A549 (cell line): ENCODE measurements at regions not wholly inside any gene's neighbourhood (a gene's known extent, or its start where the extent isn't known, plus 50 kb on each side); places are given as distances from the start of the nearest gene placed in this dataset.

Source experiments
- ATAC-seq, 2 experiments: fragments of 200-7000 bp in 1 of 2; fragments of >200 bp in 1 of 2; cut with Nextera tagmentation in 1 of 2; cut with Tn5 transposase in 1 of 2; 3 replicates each; pipeline versions ENCODE4 v1.8.0 to v1.9.1; 2018 to 2020; ENCODE audit warnings: mild to moderate bottlenecking in 1 of 2, moderate library complexity in 1 of 2
- CTCF ChIA-PET: fragments of 300-600 bp; sonication (Branson Sonifier 250); formaldehyde crosslinking; extraction: SDS; loops from one replicate; lab custom pipeline; 2021; ENCODE audit warnings: antibody characterized with exemption, inconsistent platforms; lab: Yijun Ruan, JAX
- POLR2A ChIA-PET: fragments of 350-600 bp; formaldehyde crosslinking; extraction: SDS; loops from one replicate; lab custom pipeline; 2021; ENCODE audit warnings: antibody characterized with exemption, inconsistent platforms; lab: Yijun Ruan, JAX
- DNase-seq, 2 experiments: peaks; one replicate each; pipeline versions ENCODE4 v3.0.0 to v3.0.0-alpha.2; 2011 to 2016; ENCODE audit warnings: low read depth in 1 of 2, low spot score in 1 of 2
- FAIRE-seq: peaks from 2 replicates; lab custom pipeline; 2011; peaks lifted over from hg19 to GRCh38; lab: Jason Lieb, UNC
- H3K27ac ChIP-seq, 2 experiments: fragments of >200 bp; sonication (Bioruptor Twin); formaldehyde crosslinking; 3 replicates each; pipeline ENCODE4 v1.5.1; 2016 to 2017
- H3K4me1 ChIP-seq: fragments of >200 bp; sonication (Bioruptor Twin); formaldehyde crosslinking; 3 replicates; pipeline ENCODE4 v1.6.1; 2016
- H3K4me2 ChIP-seq: fragments of >200 bp; sonication (Bioruptor Twin); formaldehyde crosslinking; 3 replicates; pipeline ENCODE4 v1.6.1; 2016
- H3K4me3 ChIP-seq: fragments of >200 bp; sonication (Bioruptor Twin); formaldehyde crosslinking; 3 replicates; pipeline ENCODE4 v1.5.1; 2016
- H3K9me3 ChIP-seq: fragments of >200 bp; sonication (Bioruptor Twin); formaldehyde crosslinking; 3 replicates; pipeline ENCODE4 v1.6.1; 2016
- CHD2 ChIP-seq: fragments of 150-350 bp; IDR thresholded peaks from 2 replicates; pipeline ENCODE4 v1.6.1; 2014; ENCODE audit warnings: low read length; ENCODE audit not compliant: partially characterized antibody
- CHD4 ChIP-seq: fragments of 200-600 bp; sonication (generic); IDR thresholded peaks from 2 replicates; pipeline ENCODE4 v1.6.1; 2016; ENCODE audit warnings: antibody characterized with exemption, mild to moderate bottlenecking, borderline replicate concordance
- EP300 ChIP-seq, 2 experiments: fragments of >200 bp; sonication (Bioruptor Twin); formaldehyde crosslinking; IDR thresholded peaks; 2 replicates in 1 of 2; 3 replicates in 1 of 2; pipeline ENCODE4 v1.6.1; 2016 to 2017
- FOSL2 ChIP-seq, 2 experiments: fragments of 450-650 bp in 1 of 2; fragments of >200 bp in 1 of 2; sonication (Bioruptor Twin) in 1 of 2; formaldehyde crosslinking; IDR thresholded peaks; 2 replicates each; pipeline versions ENCODE4 v1.5.0 to v1.6.1; 2016 to 2020; ENCODE audit warnings: mild to moderate bottlenecking in 1 of 2, moderate library complexity in 1 of 2
- HEYL ChIP-seq: fragments of 250-450 bp; sonication (Bioruptor Pico); IDR thresholded peaks from 2 replicates; pipeline ENCODE4 v1.8.0; 2021; ENCODE audit warnings: mild to moderate bottlenecking, moderate library complexity
- MYC ChIP-seq: IDR thresholded peaks from 2 replicates; pipeline ENCODE4 v1.6.1; 2012; ENCODE audit warnings: mild to moderate bottlenecking, inconsistent platforms, low read length, improper control_type of control experiment, borderline replicate concordance
- NR3C1 ChIP-seq: fragments of >200 bp; sonication (Bioruptor Twin); formaldehyde crosslinking; IDR thresholded peaks from 3 replicates; pipeline ENCODE4 v1.6.1; 2017
- POLR2AphosphoS2 ChIP-seq: conservative IDR thresholded peaks from 2 replicates; pipeline ENCODE4 v1.6.1; 2012; ENCODE audit warnings: low read length, improper control_type of control experiment, inconsistent platforms
- RAD21 ChIP-seq, 2 experiments: fragments of >200 bp in 1 of 2; sonication (Bioruptor Twin) in 1 of 2; formaldehyde crosslinking in 1 of 2; IDR thresholded peaks in 1 of 2; conservative IDR thresholded peaks in 1 of 2; 2 replicates in 1 of 2; 3 replicates in 1 of 2; pipeline ENCODE4 v1.6.1; 2012 to 2018; ENCODE audit warnings: inconsistent platforms in 1 of 2
- RCOR1 ChIP-seq: fragments of 150-350 bp; IDR thresholded peaks from 2 replicates; pipeline ENCODE4 v1.6.1; 2014; ENCODE audit warnings: antibody characterized with exemption, low read length, low read depth
- RFX5 ChIP-seq: fragments of 450-650 bp; IDR thresholded peaks from 2 replicates; pipeline ENCODE4 v1.7.1; 2014; ENCODE audit warnings: antibody characterized with exemption, mild to moderate bottlenecking, moderate library complexity
- RNF2 ChIP-seq: fragments of 200-600 bp; sonication (generic); IDR thresholded peaks from 2 replicates; pipeline ENCODE4 v1.6.1; 2016; ENCODE audit warnings: low read depth, mild to moderate bottlenecking, antibody characterized with exemption, moderate library complexity, borderline replicate concordance
- SMC3 ChIP-seq: fragments of >200 bp; sonication (Bioruptor Twin); formaldehyde crosslinking; IDR thresholded peaks from 3 replicates; pipeline ENCODE4 v1.6.1; 2018; ENCODE audit warnings: inconsistent platforms
- TP53 ChIP-seq: fragments of 250-450 bp; sonication (Bioruptor Pico); IDR thresholded peaks from 2 replicates; pipeline ENCODE4 v1.5.0; 2021; ENCODE audit warnings: mild to moderate bottlenecking, moderate library complexity
- ZC3H11A ChIP-seq: fragments of 450-650 bp; IDR thresholded peaks from 2 replicates; pipeline ENCODE4 v1.6.1; 2014; ENCODE audit warnings: antibody characterized with exemption, mild to moderate bottlenecking
- WGBS: methylation state at CpG from one replicate; pipeline ENCODE4 v1.1.6; 2017; ENCODE audit errors: missing lambda C conversion rate; 5-methylcytosine and 5-hydroxymethylcytosine counted together
- TF ChIP-seq, protein P1 (sequence below): fragments of >200 bp; sonication (Bioruptor Twin); formaldehyde crosslinking; IDR thresholded peaks from 3 replicates; pipeline ENCODE4 v1.6.1; 2016
- TF ChIP-seq, protein P2 (sequence below): fragments of 150-350 bp; IDR thresholded peaks from 2 replicates; pipeline ENCODE4 v1.6.1; 2014; ENCODE audit warnings: low read depth, mild to moderate bottlenecking, low read length
- TF ChIP-seq, protein P3 (sequence below): fragments of 450-650 bp; IDR thresholded peaks from 2 replicates; pipeline ENCODE4 v1.6.1; 2014; ENCODE audit warnings: antibody characterized with exemption
- TF ChIP-seq, protein P4 (sequence below): fragments of 250-450 bp; sonication (Bioruptor Pico); IDR thresholded peaks from 2 replicates; pipeline ENCODE4 v1.5.0; 2020; ENCODE audit warnings: low read depth, mild to moderate bottlenecking, moderate library complexity
- TF ChIP-seq, protein P5 (sequence below): fragments of 250-450 bp; sonication (Bioruptor Pico); IDR thresholded peaks from 2 replicates; pipeline ENCODE4 v1.5.0; 2021; ENCODE audit warnings: mild to moderate bottlenecking, moderate library complexity, borderline replicate concordance

DNA sequence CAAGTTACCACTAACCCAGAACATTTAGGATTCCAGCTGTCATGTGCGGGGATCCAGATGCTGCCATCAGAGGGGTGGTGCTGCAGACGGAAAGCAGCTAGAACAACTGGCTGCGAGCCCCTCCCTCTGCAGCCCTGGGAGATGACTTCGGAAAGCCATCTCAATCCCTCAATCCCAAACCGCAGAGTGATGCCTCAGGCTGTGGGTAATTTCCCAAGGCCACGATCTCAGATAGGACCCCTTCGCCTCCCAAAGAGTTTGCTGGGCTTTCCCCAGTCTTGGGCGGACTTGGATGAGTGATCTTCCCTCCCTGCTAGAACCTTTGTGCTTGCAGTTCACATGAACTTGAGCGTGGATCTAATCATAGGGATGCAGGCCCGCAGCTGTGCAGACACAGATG lies 71.3 kb upstream of the EN2 start (continued):
- TF ChIP-seq, protein P1, sequence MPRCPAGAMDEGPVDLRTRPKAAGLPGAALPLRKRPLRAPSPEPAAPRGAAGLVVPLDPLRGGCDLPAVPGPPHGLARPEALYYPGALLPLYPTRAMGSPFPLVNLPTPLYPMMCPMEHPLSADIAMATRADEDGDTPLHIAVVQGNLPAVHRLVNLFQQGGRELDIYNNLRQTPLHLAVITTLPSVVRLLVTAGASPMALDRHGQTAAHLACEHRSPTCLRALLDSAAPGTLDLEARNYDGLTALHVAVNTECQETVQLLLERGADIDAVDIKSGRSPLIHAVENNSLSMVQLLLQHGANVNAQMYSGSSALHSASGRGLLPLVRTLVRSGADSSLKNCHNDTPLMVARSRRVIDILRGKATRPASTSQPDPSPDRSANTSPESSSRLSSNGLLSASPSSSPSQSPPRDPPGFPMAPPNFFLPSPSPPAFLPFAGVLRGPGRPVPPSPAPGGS, result no peak
- TF ChIP-seq NR3C1 (no peak), RCOR1 (no peak), EP300 (IDR thresholded peaks at IDR 0.05) (no peak), HEYL (CRISPR knock-in tag) (no peak), MYC (no peak), TP53 (CRISPR knock-in tag) (no peak)
- TF ChIP-seq, all 56 proteins: peak for 0

DNA sequence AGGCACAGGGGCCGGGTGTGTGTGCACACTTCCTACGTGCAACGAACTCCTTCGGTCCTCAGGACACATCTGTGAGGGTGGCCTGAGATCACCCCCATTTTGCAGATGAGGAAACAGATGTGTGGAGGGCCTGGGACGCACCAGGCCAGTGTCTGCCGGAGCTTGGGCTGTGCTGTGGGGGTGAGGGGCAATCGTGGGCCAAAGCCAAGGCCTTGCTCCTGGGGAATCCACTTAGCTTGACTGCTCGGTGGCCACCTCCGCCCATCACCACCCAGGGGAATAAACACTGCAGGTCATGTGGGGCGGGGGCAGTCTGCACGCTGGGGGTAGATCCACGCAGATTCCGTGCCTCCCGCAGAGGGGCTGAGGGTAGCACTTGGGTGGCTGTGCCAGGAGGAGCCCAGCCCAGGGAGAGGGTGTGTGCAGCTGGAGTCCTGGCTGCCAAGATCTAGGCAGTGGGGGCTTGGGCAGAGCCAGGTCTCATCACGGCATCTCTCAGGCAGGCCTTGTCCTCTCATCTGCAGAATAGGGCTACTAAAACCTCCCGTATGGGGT lies 70.8 kb upstream of the EN2 start:
- TF ChIP-seq CHD2, result no peak
- TF ChIP-seq SMC3, result no peak
- WGBS, result 50% methylated on average over 7 of the region's 16 CpGs
- no peak overlapping the region for H3K4me2 ChIP-seq
- H3K27ac ChIP-seq, result no peak overlapping the region
- no peak overlapping the region for H3K4me3 ChIP-seq
- CTCF ChIA-PET, result interaction anchor here (0.6 to 1.5 kb wide), 4 partner anchors 9 to 230 kb away, joined by 3 to 5 read pairs (median 4); no protein-coding TSS in a partner anchor
- no peak for DNase-seq
- ATAC-seq, result no peak
- FAIRE-seq, result no peak
- H3K9me3 ChIP-seq, result no peaks in the 10 kb centered on the region
- POLR2A ChIA-PET, result no interaction called here
- H3K4me1 ChIP-seq, result no peaks in the 10 kb centered on the region

DNA sequence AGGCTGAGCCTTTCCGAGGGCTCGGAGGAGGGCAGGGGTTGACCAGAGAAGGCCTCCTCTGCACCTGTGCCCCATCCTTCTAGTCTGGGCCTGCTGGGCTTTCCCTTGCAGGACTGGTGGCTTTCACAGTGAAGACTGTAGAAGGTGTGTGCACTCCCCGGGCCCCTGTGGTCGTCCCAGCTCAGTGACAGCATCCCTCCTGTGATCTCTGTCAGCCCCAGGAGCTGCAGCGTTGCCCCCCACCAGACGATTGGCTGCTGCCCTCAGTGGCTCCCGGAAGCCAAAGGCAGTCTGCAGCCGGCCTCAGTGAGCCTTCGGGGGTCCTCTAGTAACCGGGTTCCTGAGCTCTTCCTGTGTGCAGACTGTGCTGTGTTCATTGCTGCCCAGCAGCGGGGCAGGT lies 69.4 kb upstream of the EN2 start:
- Histone ChIP-seq H3K27ac (no peak overlapping the region), H3K9me3 (no peaks in the 10 kb centered on the region), H3K4me3 (no peak overlapping the region), H3K4me2 (no peak overlapping the region), H3K4me1 (no peaks in the 10 kb centered on the region)
- ChIA-PET CTCF (interaction anchor here (1.1 to 2.1 kb wide), 4 partner anchors 7 to 44 kb away, joined by 3 to 11 read pairs (median 6); no protein-coding TSS in a partner anchor), POLR2A (no interaction called here)
- TF ChIP-seq SMC3, result no peak
- no peak for TF ChIP-seq CHD4
- TF ChIP-seq RNF2, result no peak
- TF ChIP-seq, protein P1, result no peak
- TF ChIP-seq POLR2AphosphoS2, result no peak
- TF ChIP-seq ZC3H11A, result no peak
- no peak for TF ChIP-seq RAD21 (conservative IDR thresholded peaks at IDR 0.05 in 1 of 2, IDR thresholded peaks at IDR 0.05 in 1 of 2)
- no peak for TF ChIP-seq NR3C1
- TF ChIP-seq, protein P2, sequence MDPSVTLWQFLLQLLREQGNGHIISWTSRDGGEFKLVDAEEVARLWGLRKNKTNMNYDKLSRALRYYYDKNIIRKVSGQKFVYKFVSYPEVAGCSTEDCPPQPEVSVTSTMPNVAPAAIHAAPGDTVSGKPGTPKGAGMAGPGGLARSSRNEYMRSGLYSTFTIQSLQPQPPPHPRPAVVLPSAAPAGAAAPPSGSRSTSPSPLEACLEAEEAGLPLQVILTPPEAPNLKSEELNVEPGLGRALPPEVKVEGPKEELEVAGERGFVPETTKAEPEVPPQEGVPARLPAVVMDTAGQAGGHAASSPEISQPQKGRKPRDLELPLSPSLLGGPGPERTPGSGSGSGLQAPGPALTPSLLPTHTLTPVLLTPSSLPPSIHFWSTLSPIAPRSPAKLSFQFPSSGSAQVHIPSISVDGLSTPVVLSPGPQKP, result no peak
- no peak for TF ChIP-seq FOSL2 (IDR thresholded peaks at IDR 0.05)
- TF ChIP-seq FOSL2 (CRISPR knock-in tag; IDR thresholded peaks at IDR 0.05), result no peak
- no peak for TF ChIP-seq RCOR1
- TF ChIP-seq, protein P3, sequence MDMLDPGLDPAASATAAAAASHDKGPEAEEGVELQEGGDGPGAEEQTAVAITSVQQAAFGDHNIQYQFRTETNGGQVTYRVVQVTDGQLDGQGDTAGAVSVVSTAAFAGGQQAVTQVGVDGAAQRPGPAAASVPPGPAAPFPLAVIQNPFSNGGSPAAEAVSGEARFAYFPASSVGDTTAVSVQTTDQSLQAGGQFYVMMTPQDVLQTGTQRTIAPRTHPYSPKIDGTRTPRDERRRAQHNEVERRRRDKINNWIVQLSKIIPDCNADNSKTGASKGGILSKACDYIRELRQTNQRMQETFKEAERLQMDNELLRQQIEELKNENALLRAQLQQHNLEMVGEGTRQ, result no peak
- TF ChIP-seq, protein P4, sequence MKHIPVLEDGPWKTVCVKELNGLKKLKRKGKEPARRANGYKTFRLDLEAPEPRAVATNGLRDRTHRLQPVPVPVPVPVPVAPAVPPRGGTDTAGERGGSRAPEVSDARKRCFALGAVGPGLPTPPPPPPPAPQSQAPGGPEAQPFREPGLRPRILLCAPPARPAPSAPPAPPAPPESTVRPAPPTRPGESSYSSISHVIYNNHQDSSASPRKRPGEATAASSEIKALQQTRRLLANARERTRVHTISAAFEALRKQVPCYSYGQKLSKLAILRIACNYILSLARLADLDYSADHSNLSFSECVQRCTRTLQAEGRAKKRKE, result no peak
- no peak for TF ChIP-seq RFX5
- TF ChIP-seq, protein P5, sequence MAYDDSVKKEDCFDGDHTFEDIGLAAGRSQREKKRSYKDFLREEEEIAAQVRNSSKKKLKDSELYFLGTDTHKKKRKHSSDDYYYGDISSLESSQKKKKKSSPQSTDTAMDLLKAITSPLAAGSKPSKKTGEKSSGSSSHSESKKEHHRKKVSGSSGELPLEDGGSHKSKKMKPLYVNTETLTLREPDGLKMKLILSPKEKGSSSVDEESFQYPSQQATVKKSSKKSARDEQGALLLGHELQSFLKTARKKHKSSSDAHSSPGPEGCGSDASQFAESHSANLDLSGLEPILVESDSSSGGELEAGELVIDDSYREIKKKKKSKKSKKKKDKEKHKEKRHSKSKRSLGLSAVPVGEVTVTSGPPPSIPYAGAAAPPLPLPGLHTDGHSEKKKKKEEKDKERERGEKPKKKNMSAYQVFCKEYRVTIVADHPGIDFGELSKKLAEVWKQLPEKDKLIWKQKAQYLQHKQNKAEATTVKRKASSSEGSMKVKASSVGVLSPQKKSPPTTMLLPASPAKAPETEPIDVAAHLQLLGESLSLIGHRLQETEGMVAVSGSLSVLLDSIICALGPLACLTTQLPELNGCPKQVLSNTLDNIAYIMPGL (CRISPR knock-in tag), result no peak
- no peak for DNase-seq
- no peak for ATAC-seq
- 37% methylated on average over 3 of the region's 11 CpGs for WGBS
- FAIRE-seq, result no peak
